ENCODE measurements at regions not wholly inside any gene's neighbourhood (a gene's known extent, or its start where the extent isn't known, plus 50 kb on each side); places are given as distances from the start of the nearest gene placed in this dataset.

DNA sequence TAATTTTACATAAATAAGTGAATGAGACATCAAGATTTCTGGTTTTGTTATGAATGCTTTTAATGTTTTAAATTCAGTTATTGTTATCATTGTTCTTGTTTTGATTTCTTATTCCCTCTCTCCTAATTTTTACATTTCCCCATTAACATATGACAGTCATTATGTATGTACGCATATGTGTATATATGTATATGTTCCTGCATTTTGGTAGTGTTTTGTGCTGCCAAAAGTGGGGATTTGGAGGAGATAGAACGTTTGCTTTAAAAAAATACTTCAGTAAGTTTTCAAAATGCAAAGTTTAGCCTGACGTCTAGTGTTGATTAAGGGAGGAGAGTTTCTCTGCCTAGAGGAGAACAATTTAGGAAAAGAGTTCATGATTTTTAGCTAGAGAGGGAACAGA is 385.2 kb downstream of the EPHA4 start:
- no peak overlapping the region for H3K27ac ChIP-seq
- TF ChIP-seq, protein P1, sequence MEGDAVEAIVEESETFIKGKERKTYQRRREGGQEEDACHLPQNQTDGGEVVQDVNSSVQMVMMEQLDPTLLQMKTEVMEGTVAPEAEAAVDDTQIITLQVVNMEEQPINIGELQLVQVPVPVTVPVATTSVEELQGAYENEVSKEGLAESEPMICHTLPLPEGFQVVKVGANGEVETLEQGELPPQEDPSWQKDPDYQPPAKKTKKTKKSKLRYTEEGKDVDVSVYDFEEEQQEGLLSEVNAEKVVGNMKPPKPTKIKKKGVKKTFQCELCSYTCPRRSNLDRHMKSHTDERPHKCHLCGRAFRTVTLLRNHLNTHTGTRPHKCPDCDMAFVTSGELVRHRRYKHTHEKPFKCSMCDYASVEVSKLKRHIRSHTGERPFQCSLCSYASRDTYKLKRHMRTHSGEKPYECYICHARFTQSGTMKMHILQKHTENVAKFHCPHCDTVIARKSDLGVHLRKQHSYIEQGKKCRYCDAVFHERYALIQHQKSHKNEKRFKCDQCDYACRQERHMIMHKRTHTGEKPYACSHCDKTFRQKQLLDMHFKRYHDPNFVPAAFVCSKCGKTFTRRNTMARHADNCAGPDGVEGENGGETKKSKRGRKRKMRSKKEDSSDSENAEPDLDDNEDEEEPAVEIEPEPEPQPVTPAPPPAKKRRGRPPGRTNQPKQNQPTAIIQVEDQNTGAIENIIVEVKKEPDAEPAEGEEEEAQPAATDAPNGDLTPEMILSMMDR (IDR thresholded peaks at IDR 0.05): no peak
- TF ChIP-seq ZFX (IDR thresholded peaks at IDR 0.05; ENCODE audit: borderline replicate concordance): no peak

DNA sequence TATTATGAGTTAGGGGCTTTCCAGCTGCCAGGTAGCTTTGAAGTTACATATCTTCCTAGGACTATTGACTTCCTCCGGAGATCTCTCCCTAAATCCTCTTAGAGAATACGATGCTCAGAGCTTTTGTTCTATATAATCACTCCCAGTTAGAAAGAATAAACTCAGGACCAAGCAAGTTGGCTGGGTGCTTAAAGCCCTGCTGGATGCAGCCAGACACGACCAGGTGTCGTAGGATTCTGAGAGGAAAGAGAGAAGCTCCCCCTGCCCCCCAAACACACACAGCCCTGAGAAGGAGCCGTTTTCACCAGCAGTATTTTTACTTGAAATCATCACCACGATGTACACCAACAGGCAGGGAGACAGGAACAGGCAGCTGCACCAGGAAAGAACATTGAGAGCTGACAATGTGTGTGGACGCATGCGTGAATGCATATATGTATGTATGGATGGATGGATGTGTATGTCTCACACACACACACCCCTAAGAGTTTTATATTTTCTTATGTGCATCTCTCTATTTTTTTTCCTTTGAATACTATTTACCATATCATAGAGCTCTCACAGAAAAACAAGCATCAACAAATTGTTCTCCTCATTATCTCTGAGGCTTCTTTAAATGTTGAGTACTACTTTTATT is 382.6 kb downstream of the EPHA4 start:
- no peak overlapping the region for H3K27ac ChIP-seq
- TF ChIP-seq ZFX (IDR thresholded peaks at IDR 0.05; ENCODE audit: borderline replicate concordance): no peak
- TF ChIP-seq, protein P1 (IDR thresholded peaks at IDR 0.05): no peak

DNA sequence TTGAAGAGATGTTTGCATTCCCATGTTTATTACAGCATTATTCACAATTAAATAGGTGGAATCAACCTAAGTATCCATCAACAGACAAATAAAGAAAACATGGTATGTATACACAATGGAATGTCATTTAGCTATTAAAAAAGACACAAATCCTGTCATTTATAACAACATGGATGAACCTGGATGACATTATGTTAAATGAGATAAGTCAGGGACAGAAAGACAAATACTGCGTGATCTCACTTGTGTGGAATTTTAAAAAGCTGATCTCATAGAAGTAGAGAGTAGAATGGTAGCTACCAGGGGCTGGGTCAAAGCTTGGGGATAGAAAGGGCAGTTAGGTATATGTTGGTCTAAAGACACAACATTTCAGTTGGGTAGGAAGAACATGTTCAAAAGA is 376.3 kb downstream of the EPHA4 start:
- TF ChIP-seq, protein P1 (IDR thresholded peaks at IDR 0.05): no peak
- TF ChIP-seq ZFX (IDR thresholded peaks at IDR 0.05; ENCODE audit: borderline replicate concordance): no peak
- no peak overlapping the region for H3K27ac ChIP-seq

DNA sequence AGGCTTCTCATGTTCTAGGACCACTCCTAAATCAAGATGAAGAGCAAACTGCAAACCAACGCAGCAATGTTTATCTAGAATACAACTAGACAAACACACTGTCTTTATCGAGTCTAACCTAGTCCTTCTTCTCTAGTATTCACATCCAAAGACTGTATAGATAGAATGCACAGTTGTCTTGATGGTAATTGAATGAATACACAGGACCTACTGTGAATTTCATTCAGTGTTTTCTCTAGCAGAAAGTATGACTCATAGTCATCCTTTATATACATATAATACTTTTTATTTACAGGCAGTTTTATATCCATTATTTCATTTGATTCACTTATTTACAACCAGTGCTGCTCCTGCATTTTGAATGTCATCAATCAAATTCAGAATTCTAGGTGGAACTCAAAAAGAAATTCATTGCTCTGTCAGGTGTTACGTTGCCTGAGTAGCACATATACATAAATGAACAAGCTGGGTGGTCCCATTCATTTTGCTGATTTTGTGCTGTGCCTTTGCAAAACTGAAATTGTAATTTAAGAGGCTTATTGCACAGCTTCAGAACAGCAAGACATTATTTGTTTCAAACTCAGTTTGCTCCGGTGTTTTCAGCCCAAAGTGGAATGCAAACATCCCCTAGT is 374.8 kb downstream of the EPHA4 start:
- no peak for TF ChIP-seq ZFX (IDR thresholded peaks at IDR 0.05; ENCODE audit: borderline replicate concordance)
- TF ChIP-seq, protein P1 (IDR thresholded peaks at IDR 0.05): no peak
- no peak overlapping the region for H3K27ac ChIP-seq

DNA sequence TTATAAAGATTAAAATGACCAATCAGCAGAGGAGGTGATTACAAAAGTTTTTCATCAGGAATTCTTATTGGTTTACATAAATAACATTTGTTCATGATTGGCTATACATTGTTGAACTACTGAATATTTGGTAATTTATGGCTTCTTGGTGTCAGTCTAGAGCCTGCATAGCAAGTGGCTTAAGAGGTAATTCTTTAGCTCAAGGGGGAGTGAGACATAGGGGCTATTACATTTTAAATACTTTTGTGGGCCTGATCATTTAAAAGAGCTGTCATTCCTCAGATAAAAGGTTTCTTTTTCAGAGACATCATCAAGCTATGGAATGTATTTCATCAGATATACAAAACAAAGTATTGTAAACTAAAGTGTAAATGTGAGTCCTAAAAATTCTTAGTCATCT is 373.8 kb downstream of the EPHA4 start:
- no peak overlapping the region for H3K27ac ChIP-seq
- no peak for TF ChIP-seq ZFX (IDR thresholded peaks at IDR 0.05; ENCODE audit: borderline replicate concordance)
- TF ChIP-seq, protein P1 (IDR thresholded peaks at IDR 0.05): no peak

DNA sequence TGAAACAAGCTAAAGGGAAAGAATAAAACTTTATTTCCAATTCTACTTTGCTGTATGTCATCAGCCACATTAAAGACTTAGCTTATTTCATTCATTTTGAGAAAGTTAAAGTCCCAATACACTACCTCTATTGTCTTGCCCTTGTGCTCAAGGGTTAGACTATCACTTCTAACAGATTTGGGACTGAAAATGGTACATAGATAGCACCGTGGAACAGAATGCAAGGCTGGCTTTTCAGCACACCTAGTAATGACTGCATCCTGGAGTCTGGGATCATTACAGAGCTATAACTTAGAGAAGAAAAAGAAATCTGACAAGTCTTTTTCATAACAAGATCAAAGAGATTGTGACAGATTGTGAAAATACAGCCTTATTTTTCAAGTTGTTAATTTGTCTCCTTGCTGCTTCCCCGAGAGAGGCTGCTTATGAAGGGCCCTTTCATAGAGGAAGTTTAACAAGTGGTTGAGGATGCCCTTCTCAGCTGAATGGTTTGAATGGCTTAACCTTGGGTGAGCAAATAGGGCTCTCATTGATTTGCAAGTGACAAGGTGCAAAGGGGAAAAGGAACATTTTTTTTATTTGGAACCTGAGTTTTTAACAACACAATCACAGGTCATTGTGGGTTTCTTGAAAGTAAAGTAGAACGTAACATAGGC is 371.8 kb downstream of the EPHA4 start:
- no peak overlapping the region for H3K27ac ChIP-seq

More for the DNA sequence above, 371.8 kb downstream of the EPHA4 start:
- TF ChIP-seq, protein P1 (IDR thresholded peaks at IDR 0.05): no peak
- TF ChIP-seq ZFX (IDR thresholded peaks at IDR 0.05; ENCODE audit: borderline replicate concordance): no peak

Data from 22Rv1 (cell line).